ENCODE measurements at regions not wholly inside any gene's neighbourhood (a gene's known extent, or its start where the extent isn't known, plus 50 kb on each side); places are given as distances from the start of the nearest gene placed in this dataset. TPM values are rescaled to one million over a fixed set of nuclear protein-coding genes. Genes with fewer than 3 reads are reported as not detected.

Small RNAs in the stretch of these regions (small RNA-seq; reads per million reads assigned to genes)
- gene CD24P4 (ENCODE audit: insufficient read length, low read depth, low replicate concordance) (not detected), gene MTCYBP2 (ENCODE audit: insufficient read length, low read depth, low replicate concordance) (not detected), gene RNU6-255P (ENCODE audit: insufficient read length, low read depth, low replicate concordance) (not detected)

Data from BJ (cell line).